PFSK-1 (cell line): ENCODE measurements at regions not wholly inside any gene's neighbourhood (a gene's known extent, or its start where the extent isn't known, plus 50 kb on each side); places are given as distances from the start of the nearest gene placed in this dataset.

Experiments
- FOXP2 ChIP-seq: optimal IDR thresholded peaks from 2 replicates; pipeline ENCODE3; 2011; ENCODE audit warnings: borderline replicate concordance, control low read depth, inconsistent platforms; ENCODE audit not compliant: insufficient read depth; ENCODE audit errors: extremely low read length, extremely low read depth
- POLR2AphosphoS5 ChIP-seq: IDR thresholded peaks from 2 replicates; pipeline ENCODE4 v1.6.1; 2012; ENCODE audit warnings: low read depth, mild to moderate bottlenecking, control low read depth, low read length, moderate library complexity
- SIN3A ChIP-seq: IDR thresholded peaks from 2 replicates; pipeline ENCODE4 v1.6.1; 2012; ENCODE audit warnings: mild to moderate bottlenecking, low read length, moderate library complexity, borderline replicate concordance; ENCODE audit not compliant: insufficient read depth
- TAF1 ChIP-seq: IDR thresholded peaks from 2 replicates; pipeline ENCODE4 v1.6.1; 2012; ENCODE audit warnings: low read length, control low read depth, borderline replicate concordance; ENCODE audit not compliant: insufficient read depth
- TF ChIP-seq, protein P1 (sequence below), 2 experiments: IDR thresholded peaks; 2 replicates each; pipeline versions ENCODE4 v1.6.1 to v1.8.0; 2011 to 2012; ENCODE audit warnings: low read depth in 2 of 2, low read length in 2 of 2, control low read depth in 1 of 2, inconsistent platforms in 1 of 2, mild to moderate bottlenecking in 1 of 2, moderate library complexity in 1 of 2; ENCODE audit not compliant: insufficient read depth in 1 of 2

GRCh38 chr7:93765475-93765874, 125.1 kb downstream of the TFPI2 start:
- no peak for TF ChIP-seq SIN3A
- TF ChIP-seq, protein P1, sequence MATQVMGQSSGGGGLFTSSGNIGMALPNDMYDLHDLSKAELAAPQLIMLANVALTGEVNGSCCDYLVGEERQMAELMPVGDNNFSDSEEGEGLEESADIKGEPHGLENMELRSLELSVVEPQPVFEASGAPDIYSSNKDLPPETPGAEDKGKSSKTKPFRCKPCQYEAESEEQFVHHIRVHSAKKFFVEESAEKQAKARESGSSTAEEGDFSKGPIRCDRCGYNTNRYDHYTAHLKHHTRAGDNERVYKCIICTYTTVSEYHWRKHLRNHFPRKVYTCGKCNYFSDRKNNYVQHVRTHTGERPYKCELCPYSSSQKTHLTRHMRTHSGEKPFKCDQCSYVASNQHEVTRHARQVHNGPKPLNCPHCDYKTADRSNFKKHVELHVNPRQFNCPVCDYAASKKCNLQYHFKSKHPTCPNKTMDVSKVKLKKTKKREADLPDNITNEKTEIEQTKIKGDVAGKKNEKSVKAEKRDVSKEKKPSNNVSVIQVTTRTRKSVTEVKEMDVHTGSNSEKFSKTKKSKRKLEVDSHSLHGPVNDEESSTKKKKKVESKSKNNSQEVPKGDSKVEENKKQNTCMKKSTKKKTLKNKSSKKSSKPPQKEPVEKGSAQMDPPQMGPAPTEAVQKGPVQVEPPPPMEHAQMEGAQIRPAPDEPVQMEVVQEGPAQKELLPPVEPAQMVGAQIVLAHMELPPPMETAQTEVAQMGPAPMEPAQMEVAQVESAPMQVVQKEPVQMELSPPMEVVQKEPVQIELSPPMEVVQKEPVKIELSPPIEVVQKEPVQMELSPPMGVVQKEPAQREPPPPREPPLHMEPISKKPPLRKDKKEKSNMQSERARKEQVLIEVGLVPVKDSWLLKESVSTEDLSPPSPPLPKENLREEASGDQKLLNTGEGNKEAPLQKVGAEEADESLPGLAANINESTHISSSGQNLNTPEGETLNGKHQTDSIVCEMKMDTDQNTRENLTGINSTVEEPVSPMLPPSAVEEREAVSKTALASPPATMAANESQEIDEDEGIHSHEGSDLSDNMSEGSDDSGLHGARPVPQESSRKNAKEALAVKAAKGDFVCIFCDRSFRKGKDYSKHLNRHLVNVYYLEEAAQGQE (IDR thresholded peaks at IDR 0.05; ENCODE audit: insufficient read depth in 1 of 2, low read depth in 2 of 2, low read length in 2 of 2) = no peak

DNA sequence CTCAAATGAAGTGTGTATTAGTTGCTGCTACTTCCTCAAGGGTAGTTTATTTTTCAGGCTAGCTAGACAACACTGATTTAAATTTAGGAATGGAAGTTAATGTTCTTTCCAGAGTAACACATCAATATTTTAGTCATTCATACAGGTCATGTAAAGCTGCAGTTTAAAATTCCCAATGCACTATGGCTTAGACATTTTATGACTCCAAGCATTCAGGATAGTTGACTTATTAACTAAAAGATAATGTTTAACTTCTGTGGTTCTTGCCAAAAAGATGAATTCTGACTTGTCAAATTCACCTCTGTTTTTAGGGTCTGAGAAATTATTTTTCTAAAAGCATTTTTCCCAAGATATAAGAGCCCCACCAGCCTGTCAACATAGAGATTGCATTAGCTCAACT, 131.9 kb downstream of the TFPI2 start:
- TF ChIP-seq, protein P1 (IDR thresholded peaks at IDR 0.05; ENCODE audit: insufficient read depth in 1 of 2, low read depth in 2 of 2, low read length in 2 of 2) = no peak
- no peak for TF ChIP-seq FOXP2
- no peak for TF ChIP-seq POLR2AphosphoS5
- TF ChIP-seq TAF1 = no peak
- no peak for TF ChIP-seq SIN3A

DNA sequence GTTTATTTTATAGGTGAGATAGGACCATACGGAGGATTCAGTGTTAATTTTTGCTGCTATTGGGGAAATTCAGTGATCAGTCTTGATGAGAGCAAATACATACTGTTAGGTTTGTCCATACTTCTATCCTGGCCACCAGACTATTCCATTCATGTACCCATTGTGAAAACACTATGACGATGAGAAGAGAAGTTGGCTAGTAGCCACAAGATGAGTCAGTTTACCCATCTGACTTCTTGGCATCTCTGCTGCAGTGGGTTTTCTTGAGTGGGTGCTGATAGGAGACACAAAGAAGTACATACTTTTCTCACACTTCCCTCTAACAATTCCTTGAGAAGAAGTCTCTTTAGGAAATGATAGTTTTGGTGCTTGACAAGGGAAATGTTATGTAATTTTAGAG, 133.1 kb downstream of the TFPI2 start:
- TF ChIP-seq POLR2AphosphoS5 (no peak), SIN3A (no peak)

GRCh38 chr7:93756890-93757289, 133.7 kb downstream of the TFPI2 start:
- TF ChIP-seq, protein P1 (IDR thresholded peaks at IDR 0.05; ENCODE audit: insufficient read depth in 1 of 2, low read depth in 2 of 2, low read length in 2 of 2) = no peak
- no peak for TF ChIP-seq FOXP2
- no peak for TF ChIP-seq TAF1
- no peak for TF ChIP-seq SIN3A
- no peak for TF ChIP-seq POLR2AphosphoS5

- no peak for TF ChIP-seq POLR2AphosphoS5
- TF ChIP-seq SIN3A = no peak
- TF ChIP-seq, protein P1 (IDR thresholded peaks at IDR 0.05; ENCODE audit: insufficient read depth in 1 of 2, low read depth in 2 of 2, low read length in 2 of 2) = no peak
- TF ChIP-seq TAF1 = no peak
- TF ChIP-seq FOXP2 = no peak
Measured at GRCh38 chr7:93751421-93751820, 139.1 kb downstream of the TFPI2 start.
